ENCODE measurements at regions not wholly inside any gene's neighbourhood (a gene's known extent, or its start where the extent isn't known, plus 50 kb on each side); places are given as distances from the start of the nearest gene placed in this dataset.

DNA sequence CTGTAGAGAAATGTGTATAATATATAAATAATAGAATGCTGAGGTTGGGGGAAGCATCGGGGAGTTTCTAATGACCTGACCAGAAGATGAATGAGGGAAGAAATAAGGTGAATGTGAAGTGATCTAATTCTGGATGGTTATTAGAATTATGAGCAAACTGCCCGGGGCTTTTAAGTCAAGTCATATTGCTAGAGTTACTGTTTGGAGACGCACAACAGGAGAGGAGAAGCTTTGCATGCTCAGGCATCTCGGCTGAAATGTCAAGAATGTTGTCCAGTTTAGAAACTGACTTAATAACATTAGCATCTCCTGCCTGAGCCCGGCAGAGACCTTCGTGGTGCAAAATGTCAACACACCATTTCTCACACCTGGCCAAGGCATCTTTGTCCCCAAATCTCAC is 119.1 kb downstream of the RRAGC start:
- TF ChIP-seq ZFX (IDR thresholded peaks at IDR 0.05), result no peak
- TF ChIP-seq, protein P1, sequence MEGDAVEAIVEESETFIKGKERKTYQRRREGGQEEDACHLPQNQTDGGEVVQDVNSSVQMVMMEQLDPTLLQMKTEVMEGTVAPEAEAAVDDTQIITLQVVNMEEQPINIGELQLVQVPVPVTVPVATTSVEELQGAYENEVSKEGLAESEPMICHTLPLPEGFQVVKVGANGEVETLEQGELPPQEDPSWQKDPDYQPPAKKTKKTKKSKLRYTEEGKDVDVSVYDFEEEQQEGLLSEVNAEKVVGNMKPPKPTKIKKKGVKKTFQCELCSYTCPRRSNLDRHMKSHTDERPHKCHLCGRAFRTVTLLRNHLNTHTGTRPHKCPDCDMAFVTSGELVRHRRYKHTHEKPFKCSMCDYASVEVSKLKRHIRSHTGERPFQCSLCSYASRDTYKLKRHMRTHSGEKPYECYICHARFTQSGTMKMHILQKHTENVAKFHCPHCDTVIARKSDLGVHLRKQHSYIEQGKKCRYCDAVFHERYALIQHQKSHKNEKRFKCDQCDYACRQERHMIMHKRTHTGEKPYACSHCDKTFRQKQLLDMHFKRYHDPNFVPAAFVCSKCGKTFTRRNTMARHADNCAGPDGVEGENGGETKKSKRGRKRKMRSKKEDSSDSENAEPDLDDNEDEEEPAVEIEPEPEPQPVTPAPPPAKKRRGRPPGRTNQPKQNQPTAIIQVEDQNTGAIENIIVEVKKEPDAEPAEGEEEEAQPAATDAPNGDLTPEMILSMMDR (conservative IDR thresholded peaks at IDR 0.05), result no peak
- H3K27ac ChIP-seq, result no peak overlapping the region

DNA sequence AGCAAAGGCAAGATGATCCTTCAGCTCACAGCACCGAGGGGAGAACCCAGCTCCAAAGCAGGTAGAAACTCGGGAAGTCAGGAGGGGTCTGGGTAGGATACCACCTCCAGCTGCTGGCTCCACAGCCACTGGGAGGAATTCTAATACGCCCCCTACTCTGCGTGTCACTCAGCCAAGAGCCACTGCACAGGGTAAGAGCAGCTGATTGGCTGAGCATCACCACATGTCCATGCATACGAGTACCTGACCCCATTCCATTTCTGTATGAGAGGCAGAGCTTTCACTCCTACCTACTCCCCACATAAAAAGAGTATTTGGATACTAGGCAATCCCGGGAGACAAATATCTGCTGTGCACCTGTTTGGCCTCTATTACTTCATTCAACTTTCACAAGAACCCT is 121.4 kb downstream of the RRAGC start:
- TF ChIP-seq, protein P1 (conservative IDR thresholded peaks at IDR 0.05), result no peak
- no peak for TF ChIP-seq ZFX (IDR thresholded peaks at IDR 0.05)

DNA sequence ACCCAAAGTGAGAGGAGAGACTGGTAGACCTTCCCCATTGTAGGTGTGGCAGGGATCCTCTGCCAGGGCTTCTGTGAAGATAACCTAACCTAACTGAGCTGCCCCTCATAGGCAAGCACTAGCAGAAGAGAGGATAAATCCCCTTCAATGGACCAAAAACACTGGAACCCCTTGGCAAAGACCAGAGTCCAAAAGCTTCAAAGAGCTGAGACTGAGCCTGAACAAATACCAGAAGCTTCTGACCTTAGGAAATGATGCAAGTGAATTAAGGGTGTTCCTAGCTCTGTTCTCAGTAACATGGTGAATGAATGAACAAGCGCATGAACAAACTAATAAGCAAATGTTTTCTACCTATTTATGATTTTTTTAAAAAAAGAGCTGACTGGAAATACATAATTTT is 123.2 kb downstream of the RRAGC start:
- TF ChIP-seq ZFX (IDR thresholded peaks at IDR 0.05), result no peak
- TF ChIP-seq, protein P1 (conservative IDR thresholded peaks at IDR 0.05), result no peak
- H3K27ac ChIP-seq, result no peak overlapping the region

More for the DNA sequence above, 121.4 kb downstream of the RRAGC start:
- no peak overlapping the region for H3K27ac ChIP-seq

DNA sequence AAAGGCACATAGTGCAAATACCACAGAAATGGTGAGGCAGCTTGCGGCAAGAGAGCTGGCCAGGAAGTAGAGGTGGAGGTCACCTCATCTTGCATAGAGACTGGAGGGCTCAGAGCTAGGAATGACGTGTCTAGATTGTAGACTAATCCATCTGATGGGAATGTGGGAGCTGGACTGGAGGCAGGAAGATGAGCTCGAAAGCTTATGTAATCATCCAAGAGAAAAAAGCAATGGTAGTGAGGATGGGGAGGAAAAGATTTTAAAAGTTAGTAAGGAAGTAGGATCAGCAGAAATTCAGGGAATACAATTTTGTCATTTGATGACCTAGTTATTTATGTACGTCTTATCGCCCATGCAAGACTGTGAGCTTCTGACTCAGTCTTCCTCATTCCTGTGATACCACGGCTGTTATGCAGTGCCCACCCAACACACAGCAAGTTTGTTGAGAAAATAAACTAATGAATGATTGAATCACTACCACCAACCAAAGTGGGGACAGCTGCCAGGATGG is 123.9 kb downstream of the RRAGC start:
- TF ChIP-seq ZFX (IDR thresholded peaks at IDR 0.05), result no peak
- TF ChIP-seq, protein P1 (conservative IDR thresholded peaks at IDR 0.05), result no peak

DNA sequence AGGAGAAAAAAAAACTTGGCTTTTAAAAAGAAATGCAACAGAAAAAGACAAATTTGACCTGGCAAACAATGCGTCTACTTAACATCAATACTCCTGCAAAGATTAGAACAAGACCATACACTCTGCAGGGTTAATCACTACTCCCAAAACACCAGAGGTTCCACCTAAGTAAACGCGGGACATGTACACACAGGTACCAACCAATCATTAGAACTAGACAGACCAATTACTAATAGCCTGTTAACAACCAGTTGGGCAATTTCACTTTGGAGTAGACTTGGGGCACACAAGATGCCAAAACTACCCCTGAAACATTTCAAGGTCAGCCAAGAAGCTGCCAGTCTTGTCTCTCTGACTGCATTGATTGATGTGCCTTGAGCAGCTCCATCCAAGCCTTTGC is 125.8 kb downstream of the RRAGC start:
- TF ChIP-seq ZFX (IDR thresholded peaks at IDR 0.05), result no peak
- TF ChIP-seq, protein P1 (conservative IDR thresholded peaks at IDR 0.05), result no peak
- no peak overlapping the region for H3K27ac ChIP-seq

More for the DNA sequence above, 123.9 kb downstream of the RRAGC start:
- H3K27ac ChIP-seq, result no peak overlapping the region

DNA sequence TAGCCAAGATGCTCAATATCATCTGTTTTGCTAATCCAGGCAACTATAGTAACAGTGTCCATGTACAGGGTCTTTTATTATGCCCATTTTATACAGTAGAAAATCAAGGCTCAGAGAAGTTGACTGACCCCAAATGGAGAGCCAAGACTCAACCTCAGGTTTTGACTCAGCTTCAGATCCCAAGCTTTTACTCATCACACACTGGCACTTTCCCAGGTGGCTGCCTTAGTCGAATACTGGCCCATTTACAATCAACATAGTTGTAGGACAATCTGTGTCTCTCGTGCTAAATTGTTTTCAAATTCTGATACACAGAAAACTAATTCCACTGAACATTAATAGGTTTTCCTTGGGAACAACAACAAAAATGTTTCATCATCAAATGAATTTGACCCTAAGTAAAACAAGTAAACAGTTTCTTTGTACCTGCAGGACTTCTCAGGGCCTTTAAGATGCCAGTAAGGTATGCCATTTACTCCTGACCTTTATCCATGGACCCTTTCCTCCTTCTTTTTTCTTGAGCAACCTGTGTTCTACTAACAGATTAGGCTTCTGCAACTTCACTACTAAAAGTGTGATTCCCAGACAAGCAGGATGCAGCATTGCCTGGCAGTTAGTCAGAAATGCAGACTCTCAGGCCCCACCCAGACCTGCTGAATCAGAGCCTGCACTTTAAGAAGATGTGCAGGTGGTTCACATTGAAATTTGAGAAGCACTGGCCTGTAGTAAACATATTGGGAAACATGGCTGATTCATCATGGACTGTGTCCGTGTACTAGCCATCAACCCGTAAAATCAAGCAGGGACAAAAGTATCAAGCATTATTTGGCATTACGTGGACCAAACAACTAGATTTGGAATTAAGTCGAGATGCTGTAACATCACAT is 128.8 kb downstream of the RRAGC start:
- H3K27ac ChIP-seq, result no peak overlapping the region
- TF ChIP-seq ZFX (IDR thresholded peaks at IDR 0.05), result no peak
- TF ChIP-seq, protein P1 (conservative IDR thresholded peaks at IDR 0.05), result no peak

DNA sequence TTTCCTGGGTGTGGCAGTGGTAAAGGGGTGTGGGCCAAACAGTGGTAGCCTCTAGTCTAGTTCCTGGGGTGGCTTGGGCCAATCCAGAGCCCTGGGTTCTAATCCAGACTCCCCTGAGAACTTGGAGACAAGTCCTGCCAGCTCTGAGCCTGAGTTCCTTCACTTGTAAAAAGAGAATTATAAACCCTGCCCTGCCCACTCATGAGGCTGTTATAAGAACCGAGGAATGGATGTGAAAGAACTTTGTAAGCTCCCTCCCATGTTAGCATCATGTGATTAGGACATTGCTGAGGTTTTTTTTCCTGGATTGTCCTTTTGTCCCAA is 131.0 kb downstream of the RRAGC start:
- no peak overlapping the region for H3K27ac ChIP-seq

More for the DNA sequence above, 131.0 kb downstream of the RRAGC start:
- TF ChIP-seq, protein P1 (conservative IDR thresholded peaks at IDR 0.05), result no peak
